Thymus (tissue), 11 donors: ENCODE measurements at regions not wholly inside any gene's neighbourhood (a gene's known extent, or its start where the extent isn't known, plus 50 kb on each side); places are given as distances from the start of the nearest gene placed in this dataset.

Source experiments
- DNase-seq, 9 donors: peaks; one replicate each; pipeline ENCODE4 v3.0.0-alpha.2; 2013; ENCODE audit warnings: low spot score in 9 of 9, low read depth in 6 of 9, missing footprints in 1 of 9
- H3K27ac ChIP-seq, 2 donors: one replicate each; pipeline ENCODE4 v1.5.1; 2013; ENCODE audit warnings: control low read depth in 1 of 2, low read depth in 1 of 2, low read length in 1 of 2, mild to moderate bottlenecking in 1 of 2, moderate library complexity in 1 of 2
- H3K27me3 ChIP-seq, 2 donors: one replicate each; pipeline ENCODE4 v1.5.1; 2013; ENCODE audit warnings: low read length in 1 of 2; ENCODE audit not compliant: control insufficient read depth in 2 of 2, insufficient read depth in 1 of 2
- H3K36me3 ChIP-seq, 2 donors: one replicate each; pipeline ENCODE4 v1.5.1; 2013; ENCODE audit warnings: low read length in 1 of 2, mild to moderate bottlenecking in 1 of 2, moderate library complexity in 1 of 2; ENCODE audit not compliant: control insufficient read depth in 2 of 2, insufficient read depth in 2 of 2
- H3K4me1 ChIP-seq, 2 donors: one replicate each; pipeline ENCODE4 v1.5.1; 2013; ENCODE audit warnings: low read length in 2 of 2; ENCODE audit not compliant: control insufficient read depth in 2 of 2, insufficient read depth in 2 of 2
- H3K4me3 ChIP-seq, 2 donors: one replicate each; pipeline ENCODE4 v1.5.1; 2013; ENCODE audit warnings: low read length in 2 of 2, control low read depth in 1 of 2, mild to moderate bottlenecking in 1 of 2
- H3K9me3 ChIP-seq, 2 donors: one replicate each; pipeline ENCODE4 v1.5.1; 2013; ENCODE audit warnings: low read length in 1 of 2, mild to moderate bottlenecking in 1 of 2; ENCODE audit not compliant: control insufficient read depth in 2 of 2, insufficient read depth in 1 of 2
- WGBS: extraction: QIAGEN DNeasy Blood & Tissue Kit; methylation state at CpG from one replicate; pipeline ENCODE4 v1.1.7; 2013; 5-methylcytosine and 5-hydroxymethylcytosine counted together
- donor health status: healthy.

DNA sequence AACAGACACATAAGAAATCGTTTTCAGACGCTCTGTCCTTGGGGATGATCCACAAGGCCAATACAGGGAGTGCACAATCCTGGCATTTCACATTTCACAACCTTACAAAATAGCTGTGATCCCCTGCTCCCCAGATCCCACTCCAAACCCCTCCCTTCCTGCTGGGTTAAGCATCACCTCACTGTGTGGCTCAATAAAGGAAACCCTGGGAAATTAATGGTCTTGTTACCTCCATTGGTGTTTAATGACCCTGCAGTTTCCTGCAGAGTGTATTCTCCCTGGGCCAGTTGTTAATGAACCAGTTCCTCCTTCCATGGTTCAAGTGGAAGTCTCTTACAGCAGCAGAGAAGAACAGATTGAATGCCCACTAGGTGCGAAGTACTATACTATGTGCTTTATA lies 334.7 kb downstream of the OMA1 start:
- WGBS = 46% methylated on average over 3 of the region's 3 CpGs
- H3K27me3 ChIP-seq = no peaks in the 10 kb centered on the region

GRCh38 chr1:58209575-58209974 lies 337.0 kb downstream of the OMA1 start:
- 85% methylated on average over 3 of the region's 3 CpGs for WGBS
- Histone ChIP-seq H3K27ac (no peak overlapping the region), H3K4me1 (no peaks in the 10 kb centered on the region), H3K36me3 (no peaks in the 10 kb centered on the region), H3K4me3 (no peak overlapping the region), H3K27me3 (no peaks in the 10 kb centered on the region), H3K9me3 (no peaks in the 10 kb centered on the region)
- no peak for DNase-seq

More for the DNA sequence above, 334.7 kb downstream of the OMA1 start:
- Histone ChIP-seq H3K4me1 (no peaks in the 10 kb centered on the region), H3K36me3 (no peaks in the 10 kb centered on the region), H3K9me3 (no peaks in the 10 kb centered on the region), H3K4me3 (no peak overlapping the region), H3K27ac (no peak overlapping the region)
- DNase-seq = no peak

DNA sequence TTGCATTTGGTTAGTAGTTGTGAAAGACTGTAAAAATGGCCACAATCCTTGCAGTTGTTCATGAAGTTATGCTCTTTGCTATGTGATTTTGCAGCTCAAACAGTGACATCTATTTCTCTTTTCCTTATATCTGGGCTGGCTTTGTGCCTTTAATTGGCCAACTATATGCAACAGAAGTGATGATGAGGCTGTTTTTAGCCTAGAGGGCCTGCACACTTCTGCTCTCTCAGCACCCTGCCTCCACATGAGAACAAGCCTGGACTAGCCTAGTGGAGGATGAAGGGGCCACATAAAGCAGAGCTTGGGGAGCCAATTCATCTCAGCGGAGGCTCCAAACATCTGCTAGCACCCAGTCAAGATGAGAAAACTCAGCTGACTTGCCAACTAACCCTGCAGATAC lies 339.8 kb downstream of the OMA1 start:
- WGBS = 98% methylated on average over 1 of the region's 1 CpG
- Histone ChIP-seq H3K36me3 (no peaks in the 10 kb centered on the region), H3K27me3 (no peaks in the 10 kb centered on the region), H3K4me1 (no peaks in the 10 kb centered on the region), H3K27ac (no peak overlapping the region), H3K9me3 (no peaks in the 10 kb centered on the region), H3K4me3 (no peak overlapping the region)
- no peak for DNase-seq

DNA sequence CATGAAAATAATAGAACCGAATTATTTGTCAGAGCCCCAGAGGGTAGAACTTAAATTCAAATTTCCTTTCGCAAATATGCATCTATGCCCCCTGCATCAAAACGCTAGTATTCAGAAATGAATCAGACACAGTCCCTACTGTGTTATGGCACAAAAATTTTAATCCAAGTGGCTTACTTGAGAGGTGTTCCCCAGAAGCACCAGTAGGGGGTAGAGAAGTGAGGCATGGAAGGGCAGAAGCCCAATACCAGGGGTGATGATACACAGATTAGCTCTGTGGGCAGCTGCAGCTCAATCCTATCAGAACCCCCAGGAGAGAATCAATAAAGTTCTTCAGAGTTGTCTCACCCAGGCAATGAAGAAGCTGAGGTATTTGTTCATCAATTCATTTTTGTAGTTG lies 342.2 kb downstream of the OMA1 start:
- DNase-seq = peak in 1 of 9 donors; percentile 2
- H3K36me3 ChIP-seq = no peaks in the 10 kb centered on the region
- no peak overlapping the region for H3K27ac ChIP-seq
- no peaks in the 10 kb centered on the region for H3K27me3 ChIP-seq
- 91% methylated on average over 3 of the region's 3 CpGs for WGBS
- H3K4me1 ChIP-seq = no peaks in the 10 kb centered on the region
- no peaks in the 10 kb centered on the region for H3K9me3 ChIP-seq
- no peak overlapping the region for H3K4me3 ChIP-seq

DNA sequence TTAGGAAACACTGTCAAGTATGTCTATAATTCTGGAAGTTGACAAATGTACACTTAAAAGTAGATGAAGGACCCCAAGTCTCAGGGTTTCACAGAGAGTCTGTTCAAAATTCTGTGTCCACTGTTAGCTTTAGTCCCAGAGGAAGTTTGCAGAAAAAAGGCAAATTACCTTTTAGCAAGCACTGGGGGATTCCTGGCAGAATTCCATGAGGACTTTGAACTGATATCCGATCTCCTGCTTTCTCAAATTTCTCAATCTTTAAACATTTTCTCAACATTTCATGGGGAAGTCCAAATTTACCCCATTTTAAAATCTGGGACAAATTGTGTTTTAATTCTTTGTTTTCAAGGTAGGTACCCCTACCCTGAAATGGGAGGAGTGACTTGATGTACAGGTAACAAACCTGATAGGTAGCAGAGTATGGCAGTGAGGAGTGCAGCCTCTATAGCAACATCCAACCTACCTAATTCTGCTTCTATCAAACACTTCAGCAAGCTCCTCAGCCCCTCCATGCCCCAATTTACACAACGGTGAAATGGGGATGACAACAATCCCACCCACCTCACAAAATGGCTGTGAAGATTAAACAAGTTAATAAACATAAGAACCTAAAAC lies 344.9 kb downstream of the OMA1 start:
- Histone ChIP-seq H3K27me3 (no peaks in the 10 kb centered on the region), H3K9me3 (no peaks in the 10 kb centered on the region), H3K4me3 (no peak overlapping the region), H3K4me1 (no peaks in the 10 kb centered on the region), H3K27ac (no peak overlapping the region), H3K36me3 (no peaks in the 10 kb centered on the region)
- WGBS = 88% methylated on average over 2 of the region's 2 CpGs
- no peak for DNase-seq

DNA sequence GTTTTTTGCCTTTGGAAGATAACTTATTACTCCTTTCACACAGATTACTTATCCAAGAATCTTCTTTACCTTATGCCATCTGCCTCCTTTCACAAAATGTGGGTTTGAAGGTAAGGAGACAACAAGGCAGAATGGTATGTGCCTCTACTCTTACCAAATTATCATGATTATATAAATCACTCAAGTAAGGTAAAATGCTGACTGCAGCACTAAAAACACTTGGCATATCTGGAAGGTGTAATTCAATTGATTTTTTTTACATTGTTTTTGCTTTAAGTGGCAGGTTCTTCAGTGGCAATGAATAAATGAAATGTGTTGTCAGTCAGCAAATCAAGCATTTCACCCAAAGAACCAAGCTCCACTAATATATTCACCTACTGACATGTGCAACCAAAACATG lies 346.1 kb downstream of the OMA1 start:
- no peak overlapping the region for H3K27ac ChIP-seq
- H3K4me1 ChIP-seq = no peaks in the 10 kb centered on the region
- no peaks in the 10 kb centered on the region for H3K27me3 ChIP-seq
- H3K4me3 ChIP-seq = no peak overlapping the region
- no peaks in the 10 kb centered on the region for H3K9me3 ChIP-seq
- no peaks in the 10 kb centered on the region for H3K36me3 ChIP-seq
- no peak for DNase-seq

GRCh38 chr1:58197811-58198210 lies 348.7 kb downstream of the OMA1 start:
- Histone ChIP-seq H3K27me3 (no peaks in the 10 kb centered on the region), H3K36me3 (no peaks in the 10 kb centered on the region), H3K27ac (no peak overlapping the region), H3K4me1 (no peaks in the 10 kb centered on the region), H3K9me3 (no peaks in the 10 kb centered on the region), H3K4me3 (no peak overlapping the region)
- WGBS = 83% methylated on average over 1 of the region's 1 CpG
- no peak for DNase-seq

GRCh38 chr1:58190267-58190988 lies 356.1 kb downstream of the OMA1 start:
- H3K4me3 ChIP-seq = no peak overlapping the region
- no peaks in the 10 kb centered on the region for H3K4me1 ChIP-seq
- peaks cover 0 to 9% of the 10 kb centered on the region in 2 donors for H3K27me3 ChIP-seq
- H3K27ac ChIP-seq = no peak overlapping the region
- WGBS = 59% methylated on average over 10 of the region's 10 CpGs
- no peak for DNase-seq
- H3K36me3 ChIP-seq = no peaks in the 10 kb centered on the region
- no peaks in the 10 kb centered on the region for H3K9me3 ChIP-seq

DNA sequence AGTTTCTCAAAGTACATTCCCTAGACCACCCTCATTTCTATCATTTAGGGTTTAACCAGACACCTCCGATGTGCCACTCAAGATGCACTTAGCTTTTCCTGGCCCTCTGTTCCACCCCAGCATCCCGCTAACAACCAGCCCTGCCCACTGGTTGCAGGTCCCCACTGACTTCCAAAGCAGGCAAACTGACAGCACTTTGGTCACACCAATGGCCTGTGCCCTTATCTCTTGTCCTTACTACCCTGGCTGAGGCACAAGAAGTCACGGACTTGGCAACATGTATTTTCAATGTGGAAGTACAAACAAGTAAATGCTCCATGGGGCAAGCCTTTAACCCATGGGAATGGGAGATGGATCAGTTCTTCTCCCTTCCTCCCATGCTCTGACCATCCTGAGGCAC lies 357.1 kb downstream of the OMA1 start:
- 94% methylated on average over 3 of the region's 3 CpGs for WGBS
- Histone ChIP-seq H3K4me3 (no peak overlapping the region), H3K27ac (no peak overlapping the region), H3K36me3 (no peaks in the 10 kb centered on the region), H3K27me3 (peaks cover 0 to 9% of the 10 kb centered on the region in 2 donors), H3K4me1 (no peaks in the 10 kb centered on the region), H3K9me3 (no peaks in the 10 kb centered on the region)
- DNase-seq = no peak
